ENCODE measurements at regions not wholly inside any gene's neighbourhood (a gene's known extent, or its start where the extent isn't known, plus 50 kb on each side); places are given as distances from the start of the nearest gene placed in this dataset.

GRCh38 chr20:39651645-39652325 is 689.6 kb downstream of the DHX35 start:
- no peaks in the 10 kb centered on the region for H3K36me3 ChIP-seq (ENCODE audit: control insufficient read depth in 2 of 2, extremely low read depth in 1 of 2, insufficient read depth in 2 of 2, low read length in 2 of 2)
- TF ChIP-seq EZH2 (IDR thresholded peaks at IDR 0.05; ENCODE audit: borderline replicate concordance, low read depth, low read length, severe bottlenecking): no peak
- H2AFZ ChIP-seq (ENCODE audit: low read depth, low read length): no peak overlapping the region
- no peak overlapping the region for H3K4me3 ChIP-seq (replicated peaks in 1 of 3; ENCODE audit: insufficient read depth in 1 of 3, low read depth in 1 of 3, low read length in 3 of 3)
- FAIRE-seq (no peak), DNase-seq (ENCODE audit: low read depth, low spot score) (no peak)
- dilution Hi-C loops (cut with MboI; ENCODE audit: extremely low pct_ligation_motif_present, low sequenced_read_pairs): no loop called here
- H3K9me3 ChIP-seq (replicated peaks; ENCODE audit: control insufficient read depth, insufficient read depth, low read length): no peaks in the 10 kb centered on the region
- no peak overlapping the region for H3K4me2 ChIP-seq (ENCODE audit: insufficient read depth, low read length)
- intact Hi-C loops (cut with micrococcal nuclease): no loop called here
- ChIA-PET CTCF (no interaction called here), POLR2A (no interaction called here)
- no peaks in the 10 kb centered on the region for H4K20me1 ChIP-seq (replicated peaks; ENCODE audit: control insufficient read depth, extremely low read depth, insufficient read depth, low read length)
- no peaks in the 10 kb centered on the region for H3K79me2 ChIP-seq (ENCODE audit: control insufficient read depth, insufficient read depth, low read length)
- BruUV-seq (replicated peaks): no TSS peak
- no peaks in the 10 kb centered on the region for H3K4me1 ChIP-seq (ENCODE audit: control insufficient read depth, extremely low read depth, insufficient read depth, low read length)
- no peak overlapping the region for H3K27ac ChIP-seq (ENCODE audit: insufficient read depth, low read depth, low read length)
- peaks cover 0 to 3% of the 10 kb centered on the region in 2 experiments for H3K27me3 ChIP-seq (ENCODE audit: control insufficient read depth in 2 of 2, insufficient read depth in 2 of 2, low read length in 2 of 2)
- no peaks in the 10 kb centered on the region for H3K9me1 ChIP-seq (replicated peaks; ENCODE audit: control insufficient read depth, extremely low read depth, insufficient read depth, low read length)
- H3K9ac ChIP-seq (replicated peaks; ENCODE audit: extremely low read depth, insufficient read depth, low read length): no peak overlapping the region

- intact Hi-C loops (cut with micrococcal nuclease): no loop called here
- Histone ChIP-seq H4K20me1 (replicated peaks; ENCODE audit: control insufficient read depth, extremely low read depth, insufficient read depth, low read length) (no peaks in the 10 kb centered on the region), H3K27ac (ENCODE audit: insufficient read depth, low read depth, low read length) (no peak overlapping the region), H3K4me2 (ENCODE audit: insufficient read depth, low read length) (no peak overlapping the region), H3K36me3 (ENCODE audit: control insufficient read depth in 2 of 2, extremely low read depth in 1 of 2, insufficient read depth in 2 of 2, low read length in 2 of 2) (no peaks in the 10 kb centered on the region), H3K27me3 (ENCODE audit: control insufficient read depth in 2 of 2, insufficient read depth in 2 of 2, low read length in 2 of 2) (peaks cover 0 to 2% of the 10 kb centered on the region in 2 experiments), H3K9me3 (replicated peaks; ENCODE audit: control insufficient read depth, insufficient read depth, low read length) (no peaks in the 10 kb centered on the region), H3K9me1 (replicated peaks; ENCODE audit: control insufficient read depth, extremely low read depth, insufficient read depth, low read length) (no peaks in the 10 kb centered on the region), H2AFZ (ENCODE audit: low read depth, low read length) (no peak overlapping the region), H3K4me3 (replicated peaks in 1 of 3; ENCODE audit: insufficient read depth in 1 of 3, low read depth in 1 of 3, low read length in 3 of 3) (no peak overlapping the region), H3K9ac (replicated peaks; ENCODE audit: extremely low read depth, insufficient read depth, low read length) (no peak overlapping the region), H3K4me1 (ENCODE audit: control insufficient read depth, extremely low read depth, insufficient read depth, low read length) (no peaks in the 10 kb centered on the region), H3K79me2 (ENCODE audit: control insufficient read depth, insufficient read depth, low read length) (no peaks in the 10 kb centered on the region)
- ChIA-PET CTCF (interaction anchor here (0.9 kb wide), 1 partner anchor 1315 kb away, joined by 3 read pairs; no protein-coding TSS in a partner anchor), POLR2A (no interaction called here)
- no peak for DNase-seq (ENCODE audit: low read depth, low spot score)
- BruUV-seq (replicated peaks): no TSS peak
- TF ChIP-seq CTCF (IDR thresholded peaks at IDR 0.05; ENCODE audit: extremely low read depth in 1 of 2, insufficient read depth in 1 of 2, low read depth in 1 of 2, low read length in 2 of 2): no peak
- no peak for TF ChIP-seq FOS (IDR thresholded peaks at IDR 0.05; ENCODE audit: borderline replicate concordance, insufficient read depth, low read length)
- TF ChIP-seq GATA2 (IDR thresholded peaks at IDR 0.05; ENCODE audit: insufficient read depth, insufficient read length, low read depth, low read length): no peak
- no peak for TF ChIP-seq MAX (IDR thresholded peaks at IDR 0.05; ENCODE audit: insufficient read depth, insufficient read length)
- no peak for TF ChIP-seq POLR2A (IDR thresholded peaks at IDR 0.05; ENCODE audit: low read depth, low read length)
- no peak for TF ChIP-seq EZH2 (IDR thresholded peaks at IDR 0.05; ENCODE audit: borderline replicate concordance, low read depth, low read length, severe bottlenecking)
- no peak for TF ChIP-seq POLR2AphosphoS5 (IDR thresholded peaks at IDR 0.05; ENCODE audit: insufficient read depth, low read depth, low read length)
- no peak for TF ChIP-seq MYC (IDR thresholded peaks at IDR 0.05; ENCODE audit: low read depth, low read length)
- TF ChIP-seq JUN (IDR thresholded peaks at IDR 0.05; ENCODE audit: borderline replicate concordance, insufficient read depth, insufficient read length, low read depth): no peak
- dilution Hi-C loops (cut with MboI; ENCODE audit: extremely low pct_ligation_motif_present, low sequenced_read_pairs): no loop called here
- no peak for FAIRE-seq
Observed at GRCh38 chr20:39646874-39647413, 684.8 kb downstream of the DHX35 start.
